Stimulated activated effector memory CD8-positive, alpha-beta T cell treated with anti-CD3 and anti-CD28 coated beads, Interleukin-12 subunit alpha, Interleukin-12 subunit beta, amount 100 ng/mL, for 72 hours (primary cell): ENCODE measurements at regions not wholly inside any gene's neighbourhood (a gene's known extent, or its start where the extent isn't known, plus 50 kb on each side); places are given as distances from the start of the nearest gene placed in this dataset.

Source experiments
- ATAC-seq: fragments of 150-1000 bp; cut with Tn5 transposase; 2 replicates; pipeline ENCODE4 v1.10.0; 2021
- DNase-seq, 2 donors: peaks; one replicate each; pipeline ENCODE4 v3.0.0; 2021 to 2022; ENCODE audit warnings: low spot score in 2 of 2
- H3K27ac Mint-ChIP-seq: one replicate; pipeline ENCODE4 v1.8.0; 2022; ENCODE audit warnings: mild to moderate bottlenecking, mixed read lengths
- H3K36me3 Mint-ChIP-seq: one replicate; pipeline ENCODE4 v1.8.0; 2022; ENCODE audit warnings: mild to moderate bottlenecking, mixed read lengths
- H3K4me1 Mint-ChIP-seq: one replicate; pipeline ENCODE4 v1.8.0; 2022; ENCODE audit warnings: mixed read lengths
- H3K4me3 Mint-ChIP-seq: one replicate; pipeline ENCODE4 v1.8.0; 2022; ENCODE audit warnings: mild to moderate bottlenecking, mixed read lengths
- H3K9me3 Mint-ChIP-seq: one replicate; pipeline ENCODE4 v1.8.0; 2022; ENCODE audit warnings: mixed read lengths

- H3K9me3 Mint-ChIP-seq = peaks cover 17% of the 10 kb centered on the region
- no peaks in the 10 kb centered on the region for H3K36me3 Mint-ChIP-seq
- H3K4me1 Mint-ChIP-seq = no peaks in the 10 kb centered on the region
- no peak overlapping the region for H3K4me3 Mint-ChIP-seq
- ATAC-seq (no peak), DNase-seq (no peak)
- H3K27ac Mint-ChIP-seq = no peak overlapping the region
Observed at GRCh38 chr2:153189091-153189888, 289.3 kb downstream of the RPRM start.

GRCh38 chr2:153179808-153180207, 298.8 kb downstream of the RPRM start:
- Mint-ChIP-seq H3K4me3 (no peak overlapping the region), H3K36me3 (no peaks in the 10 kb centered on the region), H3K27ac (no peak overlapping the region), H3K4me1 (no peaks in the 10 kb centered on the region), H3K9me3 (peaks cover 2% of the 10 kb centered on the region)
- no peak for ATAC-seq
- no peak for DNase-seq

GRCh38 chr2:153169609-153170008, 309.0 kb downstream of the RPRM start:
- H3K36me3 Mint-ChIP-seq = no peaks in the 10 kb centered on the region
- no peak for DNase-seq
- no peak overlapping the region for H3K27ac Mint-ChIP-seq

GRCh38 chr2:153165021-153165420, 313.5 kb downstream of the RPRM start:
- no peak for ATAC-seq
- H3K9me3 Mint-ChIP-seq = no peaks in the 10 kb centered on the region
- H3K4me3 Mint-ChIP-seq = no peak overlapping the region
- H3K4me1 Mint-ChIP-seq = no peaks in the 10 kb centered on the region
- DNase-seq = no peak
- H3K27ac Mint-ChIP-seq = no peak overlapping the region
- H3K36me3 Mint-ChIP-seq = no peaks in the 10 kb centered on the region

More at GRCh38 chr2:153169609-153170008, 309.0 kb downstream of the RPRM start:
- H3K4me3 Mint-ChIP-seq = no peak overlapping the region
- H3K4me1 Mint-ChIP-seq = no peaks in the 10 kb centered on the region
- ATAC-seq = no peak
- H3K9me3 Mint-ChIP-seq = peaks cover 4% of the 10 kb centered on the region

GRCh38 chr2:153163055-153163454, 315.5 kb downstream of the RPRM start:
- H3K27ac Mint-ChIP-seq = no peak overlapping the region
- H3K4me3 Mint-ChIP-seq = no peak overlapping the region
- ATAC-seq (no peak), DNase-seq (no peak)
- H3K4me1 Mint-ChIP-seq = no peaks in the 10 kb centered on the region
- H3K9me3 Mint-ChIP-seq = no peaks in the 10 kb centered on the region
- no peaks in the 10 kb centered on the region for H3K36me3 Mint-ChIP-seq

- no peak for ATAC-seq
- H3K9me3 Mint-ChIP-seq = no peaks in the 10 kb centered on the region
- H3K36me3 Mint-ChIP-seq = no peaks in the 10 kb centered on the region
- DNase-seq = no peak
- H3K4me3 Mint-ChIP-seq = no peak overlapping the region
- no peak overlapping the region for H3K27ac Mint-ChIP-seq
- no peaks in the 10 kb centered on the region for H3K4me1 Mint-ChIP-seq
Observed at GRCh38 chr2:153156743-153157142, 321.8 kb downstream of the RPRM start.

- Mint-ChIP-seq H3K9me3 (no peaks in the 10 kb centered on the region), H3K36me3 (no peaks in the 10 kb centered on the region), H3K4me3 (no peak overlapping the region), H3K4me1 (no peaks in the 10 kb centered on the region), H3K27ac (no peak overlapping the region)
- DNase-seq (no peak), ATAC-seq (no peak)
Observed at GRCh38 chr2:153152036-153152435, 326.5 kb downstream of the RPRM start.

- Mint-ChIP-seq H3K36me3 (no peaks in the 10 kb centered on the region), H3K4me1 (no peaks in the 10 kb centered on the region), H3K27ac (no peak overlapping the region), H3K9me3 (no peaks in the 10 kb centered on the region), H3K4me3 (no peak overlapping the region)
- ATAC-seq (no peak), DNase-seq (no peak)
Observed at GRCh38 chr2:153145470-153145978, 333.0 kb downstream of the RPRM start.

GRCh38 chr2:153143540-153143939, 335.0 kb downstream of the RPRM start:
- no peak for ATAC-seq
- no peak overlapping the region for H3K4me3 Mint-ChIP-seq
- H3K4me1 Mint-ChIP-seq = no peaks in the 10 kb centered on the region
- no peaks in the 10 kb centered on the region for H3K36me3 Mint-ChIP-seq
- no peaks in the 10 kb centered on the region for H3K9me3 Mint-ChIP-seq
- no peak for DNase-seq
- no peak overlapping the region for H3K27ac Mint-ChIP-seq

- ATAC-seq (no peak), DNase-seq (no peak)
- Mint-ChIP-seq H3K27ac (no peak overlapping the region), H3K4me1 (no peaks in the 10 kb centered on the region), H3K9me3 (no peaks in the 10 kb centered on the region), H3K36me3 (no peaks in the 10 kb centered on the region), H3K4me3 (no peak overlapping the region)
Observed at GRCh38 chr2:153140498-153140897, 338.1 kb downstream of the RPRM start.

- Mint-ChIP-seq H3K9me3 (peaks cover 3% of the 10 kb centered on the region), H3K4me3 (no peak overlapping the region), H3K27ac (no peak overlapping the region), H3K4me1 (no peaks in the 10 kb centered on the region), H3K36me3 (no peaks in the 10 kb centered on the region)
- DNase-seq (no peak), ATAC-seq (no peak)
Observed at GRCh38 chr2:153138651-153139375, 339.7 kb downstream of the RPRM start.

- Mint-ChIP-seq H3K27ac (no peak overlapping the region), H3K4me3 (no peak overlapping the region), H3K36me3 (no peaks in the 10 kb centered on the region), H3K9me3 (peaks cover 3% of the 10 kb centered on the region), H3K4me1 (no peaks in the 10 kb centered on the region)
- no peak for DNase-seq
- ATAC-seq = no peak
Observed at GRCh38 chr2:153136216-153136615, 342.3 kb downstream of the RPRM start.

- Mint-ChIP-seq H3K9me3 (peaks cover 6% of the 10 kb centered on the region), H3K36me3 (no peaks in the 10 kb centered on the region), H3K4me1 (no peaks in the 10 kb centered on the region), H3K27ac (no peak overlapping the region), H3K4me3 (no peak overlapping the region)
- DNase-seq (no peak), ATAC-seq (no peak)
Observed at GRCh38 chr2:153134725-153135124, 343.8 kb downstream of the RPRM start.

GRCh38 chr2:153133716-153134115, 344.8 kb downstream of the RPRM start:
- no peaks in the 10 kb centered on the region for H3K36me3 Mint-ChIP-seq
- H3K4me3 Mint-ChIP-seq = no peak overlapping the region
- ATAC-seq (no peak), DNase-seq (no peak)
- H3K4me1 Mint-ChIP-seq = no peaks in the 10 kb centered on the region
- no peak overlapping the region for H3K27ac Mint-ChIP-seq
- H3K9me3 Mint-ChIP-seq = peaks cover 6% of the 10 kb centered on the region

GRCh38 chr2:153132418-153132817, 346.1 kb downstream of the RPRM start:
- H3K9me3 Mint-ChIP-seq = peaks cover 8% of the 10 kb centered on the region
- H3K27ac Mint-ChIP-seq = no peak overlapping the region
- no peaks in the 10 kb centered on the region for H3K4me1 Mint-ChIP-seq
- ATAC-seq (no peak), DNase-seq (no peak)
- H3K36me3 Mint-ChIP-seq = no peaks in the 10 kb centered on the region
- no peak overlapping the region for H3K4me3 Mint-ChIP-seq

GRCh38 chr2:153115141-153115540, 363.4 kb downstream of the RPRM start:
- Mint-ChIP-seq H3K4me1 (no peaks in the 10 kb centered on the region), H3K4me3 (no peak overlapping the region), H3K36me3 (no peaks in the 10 kb centered on the region), H3K9me3 (peaks cover 5% of the 10 kb centered on the region), H3K27ac (no peak overlapping the region)
- ATAC-seq (no peak), DNase-seq (no peak)
